Astrocyte of the spinal cord (primary cell): ENCODE measurements at regions not wholly inside any gene's neighbourhood (a gene's known extent, or its start where the extent isn't known, plus 50 kb on each side); places are given as distances from the start of the nearest gene placed in this dataset.

ENCODE experiments used
- DNase-seq: peaks from one replicate; pipeline ENCODE4 v3.0.0; 2011; ENCODE audit warnings: low read depth, low spot score
- H3K4me3 ChIP-seq: 2 replicates; pipeline ENCODE4 v1.5.1; 2011; ENCODE audit warnings: low read depth, mild to moderate bottlenecking, low read length, moderate library complexity
- in situ Hi-C: cut with HindIII; loops from 2 replicates; pipeline ENCODE4 v1.10.0; 2017; ENCODE audit warnings: low sequenced_read_pairs
- TF ChIP-seq, protein P1 (sequence below): IDR thresholded peaks from 2 replicates; pipeline ENCODE4 v1.5.1; 2012; ENCODE audit warnings: low read depth, mild to moderate bottlenecking, low read length, inconsistent platforms

DNA sequence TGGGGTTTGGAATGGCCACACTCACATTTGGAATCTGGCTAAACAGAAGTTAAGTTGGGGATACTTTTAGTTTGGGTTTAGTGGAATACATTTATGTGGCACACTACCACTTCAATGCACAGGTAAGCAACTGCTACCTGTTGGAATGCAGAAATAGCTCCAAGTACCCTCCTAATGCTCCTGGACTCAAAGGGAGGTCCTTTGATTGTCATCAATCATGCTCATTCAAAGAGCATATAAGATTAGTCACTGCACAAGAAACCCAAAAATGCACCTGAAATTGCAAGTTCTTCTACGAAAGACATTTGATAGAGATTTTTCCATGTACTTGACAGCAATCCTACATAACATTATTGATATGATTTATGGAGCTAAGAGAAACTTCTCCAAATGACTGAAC lies 247.7 kb downstream of the ANKRD50 start:
- H3K4me3 ChIP-seq: no peak overlapping the region
- in situ Hi-C loops: no loop called here
- TF ChIP-seq, protein P1, sequence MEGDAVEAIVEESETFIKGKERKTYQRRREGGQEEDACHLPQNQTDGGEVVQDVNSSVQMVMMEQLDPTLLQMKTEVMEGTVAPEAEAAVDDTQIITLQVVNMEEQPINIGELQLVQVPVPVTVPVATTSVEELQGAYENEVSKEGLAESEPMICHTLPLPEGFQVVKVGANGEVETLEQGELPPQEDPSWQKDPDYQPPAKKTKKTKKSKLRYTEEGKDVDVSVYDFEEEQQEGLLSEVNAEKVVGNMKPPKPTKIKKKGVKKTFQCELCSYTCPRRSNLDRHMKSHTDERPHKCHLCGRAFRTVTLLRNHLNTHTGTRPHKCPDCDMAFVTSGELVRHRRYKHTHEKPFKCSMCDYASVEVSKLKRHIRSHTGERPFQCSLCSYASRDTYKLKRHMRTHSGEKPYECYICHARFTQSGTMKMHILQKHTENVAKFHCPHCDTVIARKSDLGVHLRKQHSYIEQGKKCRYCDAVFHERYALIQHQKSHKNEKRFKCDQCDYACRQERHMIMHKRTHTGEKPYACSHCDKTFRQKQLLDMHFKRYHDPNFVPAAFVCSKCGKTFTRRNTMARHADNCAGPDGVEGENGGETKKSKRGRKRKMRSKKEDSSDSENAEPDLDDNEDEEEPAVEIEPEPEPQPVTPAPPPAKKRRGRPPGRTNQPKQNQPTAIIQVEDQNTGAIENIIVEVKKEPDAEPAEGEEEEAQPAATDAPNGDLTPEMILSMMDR: no peak
- no peak for DNase-seq

DNA sequence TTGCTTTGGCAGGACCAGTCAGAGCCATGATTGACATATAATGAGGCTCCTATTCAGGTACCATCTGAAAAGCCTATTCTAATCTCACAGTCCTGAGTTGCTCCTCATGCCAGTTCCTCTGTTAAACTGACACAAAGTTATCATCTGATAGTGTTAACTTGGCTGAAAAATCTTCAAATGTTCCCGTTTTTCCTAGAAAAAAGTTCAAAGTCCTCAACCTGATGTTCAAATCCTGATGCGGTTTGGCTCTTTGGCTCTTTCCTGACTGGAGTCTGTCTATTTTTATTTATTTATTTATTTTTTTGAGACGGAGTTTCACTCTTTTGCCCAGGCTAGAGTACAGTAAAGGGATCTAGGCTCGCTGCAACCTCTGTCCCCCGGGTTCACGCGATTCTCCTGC lies 244.2 kb downstream of the ANKRD50 start:
- TF ChIP-seq, protein P1: no peak
- in situ Hi-C loops: no loop called here
- no peak for DNase-seq
- no peak overlapping the region for H3K4me3 ChIP-seq

DNA sequence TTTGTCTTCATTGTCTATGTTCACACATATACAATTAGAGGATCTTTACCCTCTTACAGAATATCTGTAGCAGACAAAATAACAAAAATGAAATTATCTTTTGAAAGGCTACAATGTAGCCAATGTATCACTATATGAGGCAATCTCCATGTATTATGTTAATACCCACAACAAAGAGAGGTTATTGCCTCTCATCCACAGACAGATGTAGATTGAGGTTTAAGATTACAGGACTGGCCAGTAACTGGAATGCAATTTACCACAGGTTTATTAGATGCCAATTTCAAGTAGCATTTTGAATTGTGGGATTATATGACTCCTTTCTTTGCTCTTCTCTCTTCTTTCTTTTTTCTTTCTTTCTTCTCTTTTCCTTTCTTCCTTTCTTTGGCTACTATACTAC lies 242.6 kb downstream of the ANKRD50 start:
- no peak overlapping the region for H3K4me3 ChIP-seq
- no peak for DNase-seq
- in situ Hi-C loops: no loop called here
- TF ChIP-seq, protein P1: no peak

DNA sequence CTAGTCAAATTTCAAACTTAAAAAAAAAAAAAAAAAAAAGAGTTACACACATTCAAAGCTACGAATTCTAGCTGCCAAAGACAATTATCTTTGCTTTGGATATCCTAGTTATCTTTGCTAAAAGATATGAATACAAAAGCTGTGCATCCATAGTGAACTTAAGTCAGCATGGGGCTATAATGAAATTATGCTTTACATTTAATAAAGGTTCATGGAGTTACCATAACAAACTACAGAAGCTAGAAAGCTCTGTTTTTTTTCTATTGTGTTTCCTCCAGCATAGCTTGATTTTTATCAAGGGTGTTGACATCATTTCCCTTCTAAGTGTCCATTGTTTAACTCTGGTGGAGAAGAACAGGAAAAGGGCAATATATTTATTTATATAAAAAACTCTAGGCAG lies 234.1 kb downstream of the ANKRD50 start:
- TF ChIP-seq, protein P1: no peak
- no peak for DNase-seq
- H3K4me3 ChIP-seq: no peak overlapping the region
- in situ Hi-C loops: no loop called here

DNA sequence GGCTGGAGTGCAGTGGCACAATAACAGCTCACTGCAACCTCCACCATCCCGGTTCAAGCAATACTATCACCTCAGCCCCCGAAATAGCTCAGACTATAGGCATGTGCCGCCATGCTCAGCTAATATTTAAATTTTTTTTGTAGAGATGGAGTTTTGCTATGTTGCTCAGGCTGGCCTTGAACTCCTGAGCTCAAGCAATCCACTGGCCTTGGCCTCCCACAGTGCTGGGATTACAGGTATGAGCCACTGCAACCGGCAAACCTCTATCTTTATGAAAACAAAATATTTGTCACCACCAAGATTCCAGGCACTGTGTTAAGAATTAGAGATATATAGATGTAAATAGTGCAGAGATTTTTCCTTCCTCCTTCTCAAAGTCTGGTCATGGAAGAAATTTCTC lies 232.5 kb downstream of the ANKRD50 start:
- in situ Hi-C loops: no loop called here
- H3K4me3 ChIP-seq: no peak overlapping the region
- TF ChIP-seq, protein P1: no peak
- no peak for DNase-seq

DNA sequence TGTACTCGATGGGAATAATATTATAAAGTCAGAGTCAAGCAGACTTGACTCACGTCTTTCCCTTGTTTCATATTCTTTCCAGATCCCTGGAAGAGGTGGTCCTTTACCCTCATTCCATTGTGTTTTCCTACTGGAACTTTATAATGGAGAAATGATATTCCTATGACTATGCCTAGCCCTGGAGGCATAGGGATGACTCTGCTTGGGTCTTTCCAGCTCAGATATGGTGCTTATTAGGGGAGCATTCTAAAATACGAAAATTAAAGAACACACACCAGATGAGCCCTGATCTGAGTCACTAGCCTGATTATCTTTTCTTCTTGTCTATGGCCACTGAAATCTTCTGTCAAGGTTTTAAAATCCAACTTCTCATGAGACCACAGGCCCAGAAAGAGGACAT lies 231.4 kb downstream of the ANKRD50 start:
- in situ Hi-C loops: no loop called here
- DNase-seq: no peak
- TF ChIP-seq, protein P1: no peak
- H3K4me3 ChIP-seq: no peak overlapping the region
